HFFc6 (cell line): ENCODE measurements at regions not wholly inside any gene's neighbourhood (a gene's known extent, or its start where the extent isn't known, plus 50 kb on each side); places are given as distances from the start of the nearest gene placed in this dataset.

ENCODE experiments used
- DNase-seq: peaks from one replicate; pipeline ENCODE4 v3.0.0-alpha.2; 2018
- H3K27ac Mint-ChIP-seq: 2 replicates; pipeline ENCODE4 v1.8.0; 2020; ENCODE audit warnings: mild to moderate bottlenecking, mixed read lengths
- H3K27me3 Mint-ChIP-seq: 2 replicates; pipeline ENCODE4 v1.8.0; 2021; ENCODE audit warnings: mild to moderate bottlenecking, moderate library complexity, mixed read lengths; ENCODE audit not compliant: insufficient read depth
- H3K36me3 Mint-ChIP-seq: 2 replicates; pipeline ENCODE4 v1.8.0; 2021; ENCODE audit warnings: low read depth, mixed read lengths
- H3K4me1 Mint-ChIP-seq: 2 replicates; pipeline ENCODE4 v1.8.0; 2020; ENCODE audit warnings: low read depth, mixed read lengths
- H3K4me3 Mint-ChIP-seq: 2 replicates; pipeline ENCODE4 v1.8.0; 2020; ENCODE audit warnings: mild to moderate bottlenecking, moderate library complexity, mixed read lengths
- H3K9me3 Mint-ChIP-seq: 2 replicates; pipeline ENCODE4 v1.8.0; 2020; ENCODE audit warnings: mild to moderate bottlenecking, mixed read lengths
- TF ChIP-seq, protein P1 (sequence below): fragments of 200-600 bp; sonication (generic); IDR thresholded peaks from 2 replicates; pipeline ENCODE4 v1.5.0; 2021; ENCODE audit warnings: antibody characterized with exemption, mild to moderate bottlenecking

DNA sequence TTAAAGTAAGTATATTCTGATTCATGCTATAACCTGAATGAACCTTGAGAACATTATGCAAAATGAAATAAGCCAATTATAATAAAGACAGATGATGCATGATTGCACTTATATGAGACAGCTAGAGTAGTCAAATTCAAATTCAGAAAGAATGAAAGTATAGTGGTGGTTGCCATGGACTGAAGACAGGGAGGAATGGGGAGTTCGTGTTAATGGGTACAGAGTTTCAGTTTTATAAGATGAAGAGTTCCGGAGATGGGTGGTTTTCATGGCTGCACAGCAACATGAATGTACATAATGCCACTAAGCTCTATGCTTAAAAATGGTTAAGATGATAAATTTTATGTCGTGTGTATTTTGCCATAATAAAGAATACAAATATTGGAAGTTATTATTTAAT is 751.2 kb downstream of the TSN start:
- peaks cover 5% of the 10 kb centered on the region for H3K9me3 Mint-ChIP-seq
- DNase-seq = no peak
- no peaks in the 10 kb centered on the region for H3K4me1 Mint-ChIP-seq
- no peaks in the 10 kb centered on the region for H3K36me3 Mint-ChIP-seq
- H3K27ac Mint-ChIP-seq = no peak overlapping the region
- H3K27me3 Mint-ChIP-seq = no peaks in the 10 kb centered on the region
- no peak overlapping the region for H3K4me3 Mint-ChIP-seq
- TF ChIP-seq, protein P1, sequence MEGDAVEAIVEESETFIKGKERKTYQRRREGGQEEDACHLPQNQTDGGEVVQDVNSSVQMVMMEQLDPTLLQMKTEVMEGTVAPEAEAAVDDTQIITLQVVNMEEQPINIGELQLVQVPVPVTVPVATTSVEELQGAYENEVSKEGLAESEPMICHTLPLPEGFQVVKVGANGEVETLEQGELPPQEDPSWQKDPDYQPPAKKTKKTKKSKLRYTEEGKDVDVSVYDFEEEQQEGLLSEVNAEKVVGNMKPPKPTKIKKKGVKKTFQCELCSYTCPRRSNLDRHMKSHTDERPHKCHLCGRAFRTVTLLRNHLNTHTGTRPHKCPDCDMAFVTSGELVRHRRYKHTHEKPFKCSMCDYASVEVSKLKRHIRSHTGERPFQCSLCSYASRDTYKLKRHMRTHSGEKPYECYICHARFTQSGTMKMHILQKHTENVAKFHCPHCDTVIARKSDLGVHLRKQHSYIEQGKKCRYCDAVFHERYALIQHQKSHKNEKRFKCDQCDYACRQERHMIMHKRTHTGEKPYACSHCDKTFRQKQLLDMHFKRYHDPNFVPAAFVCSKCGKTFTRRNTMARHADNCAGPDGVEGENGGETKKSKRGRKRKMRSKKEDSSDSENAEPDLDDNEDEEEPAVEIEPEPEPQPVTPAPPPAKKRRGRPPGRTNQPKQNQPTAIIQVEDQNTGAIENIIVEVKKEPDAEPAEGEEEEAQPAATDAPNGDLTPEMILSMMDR = no peak

DNA sequence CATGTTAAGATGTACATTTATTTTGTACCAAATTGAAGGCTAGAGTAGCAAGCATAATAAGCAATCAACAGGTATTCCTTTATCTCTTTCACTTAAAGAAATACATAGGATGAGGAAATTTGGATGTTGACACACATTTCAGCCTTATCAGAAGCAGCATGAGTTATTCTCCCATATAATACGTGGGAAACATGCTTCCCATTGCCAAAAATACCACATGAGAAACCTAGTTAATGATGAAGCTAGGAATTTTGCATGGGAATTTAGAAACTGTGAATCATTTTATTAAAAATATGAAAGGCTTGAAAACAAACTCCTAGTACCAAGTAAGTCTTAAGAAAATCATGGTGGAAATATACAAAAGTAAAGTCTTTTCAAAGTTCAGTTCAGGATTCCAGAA is 751.8 kb downstream of the TSN start:
- Mint-ChIP-seq H3K36me3 (no peaks in the 10 kb centered on the region), H3K4me3 (no peak overlapping the region), H3K4me1 (no peaks in the 10 kb centered on the region), H3K27ac (no peak overlapping the region), H3K27me3 (no peaks in the 10 kb centered on the region), H3K9me3 (peaks cover 5% of the 10 kb centered on the region)
- TF ChIP-seq, protein P1 = no peak
- DNase-seq = no peak

DNA sequence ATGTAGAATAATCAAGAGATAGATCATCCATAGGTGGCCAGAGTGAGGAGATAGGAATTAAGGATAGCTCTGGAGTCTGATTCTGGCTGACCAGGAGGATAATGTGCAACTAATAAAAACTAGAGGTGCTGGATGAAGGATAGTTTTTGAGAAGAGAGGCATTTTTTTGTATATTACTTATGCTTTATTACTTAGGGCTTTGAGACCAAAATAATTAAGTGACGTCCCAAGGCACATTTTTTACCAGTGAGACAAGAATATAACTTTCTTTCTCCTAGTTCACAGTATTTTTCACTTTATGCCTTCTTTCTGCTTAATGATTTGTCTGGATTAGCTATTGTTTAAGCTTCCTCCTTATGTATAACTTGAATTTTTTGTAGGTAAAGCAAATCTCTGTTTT is 756.6 kb downstream of the TSN start:
- Mint-ChIP-seq H3K4me1 (no peaks in the 10 kb centered on the region), H3K27ac (no peak overlapping the region), H3K36me3 (no peaks in the 10 kb centered on the region), H3K9me3 (peaks cover 22% of the 10 kb centered on the region), H3K4me3 (no peak overlapping the region), H3K27me3 (no peaks in the 10 kb centered on the region)
- TF ChIP-seq, protein P1 = no peak
- DNase-seq = no peak

DNA sequence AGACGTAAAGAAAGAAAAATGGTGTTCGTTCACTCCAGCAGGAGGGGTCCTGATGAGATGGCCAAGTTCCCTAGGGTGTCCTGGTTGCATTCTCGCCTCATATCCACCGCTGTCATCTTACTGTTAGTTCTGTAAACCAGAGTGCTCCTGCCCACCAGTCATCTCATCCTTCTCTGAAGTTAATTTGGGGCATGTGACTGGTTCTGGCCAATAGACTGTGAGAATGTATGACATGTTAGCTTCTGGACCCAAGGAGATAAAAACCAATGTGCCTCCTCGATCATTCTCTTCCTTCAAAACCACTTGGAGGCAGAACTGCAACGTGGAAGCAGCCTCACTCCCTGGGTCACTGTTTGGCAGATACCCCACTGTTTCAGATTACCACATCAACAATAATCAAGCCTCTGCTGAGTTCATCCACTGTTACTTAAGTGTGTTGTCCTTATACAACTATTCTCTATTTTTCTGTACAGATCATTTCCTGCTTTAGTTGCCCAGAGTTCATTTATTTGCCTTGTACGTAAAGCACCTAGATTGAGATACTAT is 759.1 kb downstream of the TSN start:
- Mint-ChIP-seq H3K9me3 (peaks cover 26% of the 10 kb centered on the region), H3K27ac (no peak overlapping the region), H3K4me3 (no peak overlapping the region), H3K36me3 (no peaks in the 10 kb centered on the region), H3K27me3 (no peaks in the 10 kb centered on the region), H3K4me1 (no peaks in the 10 kb centered on the region)
- no peak for DNase-seq
- TF ChIP-seq, protein P1 = no peak

DNA sequence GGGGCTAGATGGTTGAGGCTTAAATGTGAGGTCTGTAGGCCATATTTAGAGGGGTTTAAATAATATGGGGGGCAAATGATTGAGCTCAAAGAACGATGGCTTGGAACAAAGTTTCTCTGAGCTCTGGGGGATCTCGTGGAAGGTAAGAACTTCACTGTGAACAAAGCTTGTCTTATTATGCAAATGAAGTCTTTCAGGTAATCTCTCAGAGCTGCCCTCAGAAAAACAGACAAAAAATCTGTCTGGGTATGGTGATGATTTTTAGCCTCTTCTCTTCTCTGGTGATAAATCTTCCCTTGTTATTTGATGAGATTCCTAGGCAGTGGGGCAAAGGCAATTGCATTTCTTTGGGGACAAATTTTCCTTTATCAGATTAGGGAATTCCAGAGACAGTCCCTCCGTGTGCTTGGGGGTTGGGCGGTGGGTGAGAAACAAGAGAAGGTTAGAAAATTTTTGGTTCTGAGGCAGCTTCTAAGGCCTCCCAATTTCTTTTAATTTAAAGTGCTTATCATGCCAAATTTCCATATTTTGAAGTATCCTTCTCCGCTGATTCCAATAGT is 760.4 kb downstream of the TSN start:
- DNase-seq = no peak
- H3K4me3 Mint-ChIP-seq = no peak overlapping the region
- no peaks in the 10 kb centered on the region for H3K27me3 Mint-ChIP-seq
- no peaks in the 10 kb centered on the region for H3K36me3 Mint-ChIP-seq
- no peak overlapping the region for H3K27ac Mint-ChIP-seq
- TF ChIP-seq, protein P1 = no peak
- H3K4me1 Mint-ChIP-seq = no peaks in the 10 kb centered on the region
- peaks cover 21% of the 10 kb centered on the region for H3K9me3 Mint-ChIP-seq
